ENCODE measurements at regions not wholly inside any gene's neighbourhood (a gene's known extent, or its start where the extent isn't known, plus 50 kb on each side); places are given as distances from the start of the nearest gene placed in this dataset.

GRCh38 chr11:104256525-104256924 is 92.6 kb upstream of the PDGFD start:
- TF ChIP-seq EGR1 (IDR thresholded peaks at IDR 0.05) (no peak), RAD21 (IDR thresholded peaks at IDR 0.05; ENCODE audit: low read depth) (peak; percentile 35; the same call in 1 of the 2 replicates), FOXM1 (IDR thresholded peaks at IDR 0.05; ENCODE audit: borderline replicate concordance, low read depth) (no peak), TCF12 (IDR thresholded peaks at IDR 0.05; ENCODE audit: low read depth) (no peak), EP300 (IDR thresholded peaks at IDR 0.05; ENCODE audit: borderline replicate concordance) (no peak), TEAD4 (IDR thresholded peaks at IDR 0.05) (no peak)

- no peak for TF ChIP-seq CEBPB (IDR thresholded peaks at IDR 0.05)
- TF ChIP-seq RAD21 (IDR thresholded peaks at IDR 0.05; ENCODE audit: low read depth) = peak; percentile 91
- TF ChIP-seq REST (IDR thresholded peaks at IDR 0.05; ENCODE audit: low read depth) = no peak
- TF ChIP-seq EGR1 (IDR thresholded peaks at IDR 0.05) = no peak
- no peak for TF ChIP-seq TAF1 (IDR thresholded peaks at IDR 0.05; ENCODE audit: low read depth)
- TF ChIP-seq CREB1 (IDR thresholded peaks at IDR 0.05; ENCODE audit: low read depth) = no peak
- no peak for TF ChIP-seq ZBTB7A (IDR thresholded peaks at IDR 0.05; ENCODE audit: low read depth)
- no peak for TF ChIP-seq EP300 (IDR thresholded peaks at IDR 0.05; ENCODE audit: borderline replicate concordance)
Observed at GRCh38 chr11:104254347-104254746, 90.4 kb upstream of the PDGFD start.

GRCh38 chr11:104246590-104246989 is 82.6 kb upstream of the PDGFD start:
- no peak for TF ChIP-seq YY1 (IDR thresholded peaks at IDR 0.05; ENCODE audit: low read depth)
- TF ChIP-seq MAX (IDR thresholded peaks at IDR 0.05) = no peak
- no peak for TF ChIP-seq CEBPB (IDR thresholded peaks at IDR 0.05)
- no peak for TF ChIP-seq RAD21 (IDR thresholded peaks at IDR 0.05; ENCODE audit: low read depth)
- no peak for TF ChIP-seq TCF12 (IDR thresholded peaks at IDR 0.05; ENCODE audit: low read depth)
- TF ChIP-seq NFIC (IDR thresholded peaks at IDR 0.05) = no peak

- no peak for TF ChIP-seq ZBTB7A (IDR thresholded peaks at IDR 0.05; ENCODE audit: low read depth)
- no peak for TF ChIP-seq CREB1 (IDR thresholded peaks at IDR 0.05; ENCODE audit: low read depth)
- no peak for TF ChIP-seq YY1 (IDR thresholded peaks at IDR 0.05; ENCODE audit: low read depth)
- TF ChIP-seq NFIC (IDR thresholded peaks at IDR 0.05) = no peak
- no peak for TF ChIP-seq TEAD4 (IDR thresholded peaks at IDR 0.05)
- TF ChIP-seq EGR1 (IDR thresholded peaks at IDR 0.05) = no peak
- TF ChIP-seq USF1 (IDR thresholded peaks at IDR 0.05) = no peak
- no peak for TF ChIP-seq EP300 (IDR thresholded peaks at IDR 0.05; ENCODE audit: borderline replicate concordance)
- no peak for TF ChIP-seq FOXM1 (IDR thresholded peaks at IDR 0.05; ENCODE audit: borderline replicate concordance, low read depth)
- TF ChIP-seq TCF12 (IDR thresholded peaks at IDR 0.05; ENCODE audit: low read depth) = no peak
- no peak for TF ChIP-seq TAF1 (IDR thresholded peaks at IDR 0.05; ENCODE audit: low read depth)
- no peak for TF ChIP-seq MAX (IDR thresholded peaks at IDR 0.05)
Observed at GRCh38 chr11:104238916-104239315, 75.0 kb upstream of the PDGFD start.

- TF ChIP-seq CREB1 (IDR thresholded peaks at IDR 0.05; ENCODE audit: low read depth) (no peak), EGR1 (IDR thresholded peaks at IDR 0.05) (no peak), ZBTB7A (IDR thresholded peaks at IDR 0.05; ENCODE audit: low read depth) (no peak), NFIC (IDR thresholded peaks at IDR 0.05) (no peak), MAX (IDR thresholded peaks at IDR 0.05) (no peak), YY1 (IDR thresholded peaks at IDR 0.05; ENCODE audit: low read depth) (no peak), RAD21 (IDR thresholded peaks at IDR 0.05; ENCODE audit: low read depth) (no peak), USF1 (IDR thresholded peaks at IDR 0.05) (no peak), FOXM1 (IDR thresholded peaks at IDR 0.05; ENCODE audit: borderline replicate concordance, low read depth) (no peak), TAF1 (IDR thresholded peaks at IDR 0.05; ENCODE audit: low read depth) (no peak), EP300 (IDR thresholded peaks at IDR 0.05; ENCODE audit: borderline replicate concordance) (no peak), CEBPB (IDR thresholded peaks at IDR 0.05) (no peak), REST (IDR thresholded peaks at IDR 0.05; ENCODE audit: low read depth) (no peak), TEAD4 (IDR thresholded peaks at IDR 0.05) (no peak), TCF12 (IDR thresholded peaks at IDR 0.05; ENCODE audit: low read depth) (no peak)
Observed at GRCh38 chr11:104225047-104225446, 61.1 kb upstream of the PDGFD start.

- TF ChIP-seq CREB1 (IDR thresholded peaks at IDR 0.05; ENCODE audit: low read depth) = no peak
- TF ChIP-seq TAF1 (IDR thresholded peaks at IDR 0.05; ENCODE audit: low read depth) = no peak
- no peak for TF ChIP-seq YY1 (IDR thresholded peaks at IDR 0.05; ENCODE audit: low read depth)
Observed at GRCh38 chr11:104222464-104222863, 58.5 kb upstream of the PDGFD start.
